HG03025 (cell line): ENCODE measurements at regions not wholly inside any gene's neighbourhood (a gene's known extent, or its start where the extent isn't known, plus 50 kb on each side); places are given as distances from the start of the nearest gene placed in this dataset.
"Not testable (repeated sequence)": the region's sequence is repeated elsewhere in the genome, so short reads cannot be mapped to it uniquely, and the experiment has no call there.

Source experiments
- ATAC-seq: cut with Tn5 transposase; IDR thresholded peaks from one replicate; pipeline ENCODE4 v1.9.1; 2021; ENCODE audit warnings: mild to moderate bottlenecking, moderate library complexity; ENCODE audit not compliant: unreplicated experiment, low FRiP score

DNA sequence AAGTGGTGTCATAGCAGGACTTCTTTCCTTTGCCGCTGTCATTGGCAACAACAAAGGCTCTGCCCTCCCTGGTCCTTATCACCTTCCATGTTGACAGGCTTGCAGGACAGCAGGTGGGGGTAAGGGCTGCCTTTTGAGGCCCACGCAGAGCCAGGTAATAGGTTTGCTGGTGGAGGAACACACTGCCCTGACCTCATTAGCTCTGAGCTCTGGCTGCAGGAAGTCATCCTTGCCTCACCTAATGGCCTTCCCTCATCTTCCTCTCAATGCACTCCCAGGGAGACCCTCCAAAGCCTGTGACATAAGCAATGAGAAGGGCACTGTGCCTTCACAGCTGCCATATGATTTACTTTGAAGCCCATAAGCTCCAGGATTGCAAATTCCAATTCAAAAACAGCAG lies 1205.2 kb upstream of the AUTS2 start:
- no peak for ATAC-seq

DNA sequence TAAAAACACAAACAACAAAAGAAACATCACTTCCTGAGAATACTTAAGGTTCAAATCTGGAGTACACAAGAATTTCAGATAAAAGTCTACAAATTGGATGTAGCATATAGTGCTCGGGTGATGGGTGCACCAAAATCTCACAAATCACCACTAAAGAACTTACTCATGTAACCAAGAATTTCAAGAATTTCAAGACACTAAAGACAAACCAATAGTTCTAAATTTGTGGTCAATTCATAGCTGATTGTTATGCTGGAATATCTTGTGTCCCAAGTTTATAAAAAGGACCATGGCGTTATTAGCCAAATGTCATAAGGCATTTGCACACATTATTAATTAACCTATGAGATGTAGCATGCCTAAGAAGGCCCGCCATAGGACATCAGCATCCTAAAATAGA lies 1204.1 kb upstream of the AUTS2 start:
- no peak for ATAC-seq

DNA sequence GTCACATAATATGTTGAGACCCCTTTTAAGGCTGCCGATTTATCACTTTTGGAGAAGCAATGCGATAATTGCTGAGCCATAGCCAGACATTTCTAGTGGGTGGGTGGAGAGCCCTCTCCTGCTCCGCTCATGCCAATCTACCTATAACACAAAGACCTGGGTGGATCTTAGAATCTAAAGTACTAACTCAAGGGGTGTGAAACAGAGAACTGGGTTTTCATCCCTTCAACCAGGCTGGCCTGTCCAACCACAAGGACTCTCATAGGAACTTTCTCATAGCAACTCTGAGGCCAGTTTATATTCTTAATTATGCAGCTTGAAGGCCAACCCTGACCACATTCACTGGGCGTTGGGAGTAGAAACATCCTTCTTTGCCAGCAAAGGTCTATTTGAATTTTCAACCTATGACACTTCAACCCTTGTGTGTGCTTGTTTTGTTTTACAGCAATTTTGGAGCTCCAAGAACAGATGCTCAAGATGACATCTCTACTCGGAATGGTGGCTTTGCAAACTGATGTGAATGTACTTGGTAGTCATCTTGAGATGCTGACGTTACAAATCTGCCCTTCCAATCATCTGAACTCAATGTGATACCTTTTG lies 1198.2 kb upstream of the AUTS2 start:
- ATAC-seq, result no peak

DNA sequence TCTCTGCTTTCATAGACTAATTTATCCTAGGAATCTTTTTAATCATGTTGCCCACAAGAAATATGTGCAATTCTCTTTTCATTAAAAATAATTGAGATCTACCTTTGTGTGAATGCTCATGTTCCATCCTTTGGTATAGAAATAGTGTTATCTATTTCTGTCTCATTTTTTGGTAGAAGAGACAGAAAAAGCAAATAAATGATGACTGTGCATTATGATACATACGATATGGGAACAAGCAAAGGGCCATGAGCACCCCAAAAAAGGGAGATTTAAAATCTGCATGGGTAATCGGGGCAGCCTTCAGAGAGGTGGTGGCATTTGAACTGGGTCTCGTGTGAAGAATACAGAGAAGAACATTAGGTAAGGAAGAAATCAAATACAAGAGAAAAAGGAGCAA lies 1197.5 kb upstream of the AUTS2 start:
- no peak for ATAC-seq

DNA sequence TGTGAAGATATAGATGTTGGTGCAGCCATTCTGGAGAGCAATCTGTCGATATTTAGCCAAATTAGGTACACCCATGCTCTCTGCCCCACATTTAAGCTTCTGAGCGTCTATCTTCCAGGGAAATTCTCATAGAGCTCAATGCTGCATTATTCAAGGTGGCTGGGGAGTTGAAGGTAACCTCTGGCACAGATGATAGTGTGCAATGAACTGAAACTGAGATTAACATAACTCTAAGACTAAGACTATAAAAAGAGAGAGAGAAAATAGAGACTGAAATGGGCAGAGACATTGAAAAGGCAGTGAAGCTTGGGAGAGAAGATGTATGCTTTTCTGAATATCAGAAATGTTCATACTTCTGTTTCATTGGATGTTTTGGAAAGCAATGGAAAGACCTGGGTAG lies 1197.0 kb upstream of the AUTS2 start:
- no peak for ATAC-seq

DNA sequence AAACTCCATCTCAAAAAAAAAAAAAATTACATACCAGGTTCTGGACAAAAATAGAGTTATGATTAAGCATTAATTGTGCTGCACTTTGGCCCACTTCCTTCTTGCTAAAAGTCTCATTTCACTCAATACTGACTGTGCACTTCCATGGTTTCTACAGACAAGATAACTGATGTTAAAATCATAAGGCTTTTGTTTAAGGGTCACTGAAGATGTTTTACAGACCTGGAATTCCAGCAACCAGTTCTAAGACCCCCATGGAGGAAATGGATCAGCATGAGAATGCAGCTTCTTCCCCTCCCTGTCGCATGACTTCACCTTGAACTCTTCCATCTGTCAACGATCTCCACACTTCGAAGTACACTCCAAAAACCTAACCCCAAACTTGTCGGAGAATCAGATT lies 1191.8 kb upstream of the AUTS2 start:
- ATAC-seq, result no peak

DNA sequence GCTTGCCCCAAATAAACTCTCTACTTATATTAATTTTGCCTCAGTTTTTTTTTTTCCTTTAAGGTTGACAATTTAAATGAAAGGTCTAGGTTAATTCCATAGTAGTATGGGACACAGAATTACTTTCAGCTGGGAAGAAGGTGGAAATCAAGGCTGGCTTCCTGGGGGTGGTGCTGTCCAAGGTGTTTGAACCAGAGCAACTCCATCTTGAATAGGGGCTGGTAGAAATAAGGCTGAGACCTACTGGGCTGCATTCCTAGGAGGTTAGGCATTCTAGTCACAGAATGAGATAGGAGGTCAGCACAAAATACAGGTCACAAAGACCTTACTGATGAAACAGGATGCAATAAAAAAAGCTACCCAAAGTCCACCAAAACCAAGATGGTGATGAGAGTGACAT lies 1190.8 kb upstream of the AUTS2 start:
- ATAC-seq, result no peak

DNA sequence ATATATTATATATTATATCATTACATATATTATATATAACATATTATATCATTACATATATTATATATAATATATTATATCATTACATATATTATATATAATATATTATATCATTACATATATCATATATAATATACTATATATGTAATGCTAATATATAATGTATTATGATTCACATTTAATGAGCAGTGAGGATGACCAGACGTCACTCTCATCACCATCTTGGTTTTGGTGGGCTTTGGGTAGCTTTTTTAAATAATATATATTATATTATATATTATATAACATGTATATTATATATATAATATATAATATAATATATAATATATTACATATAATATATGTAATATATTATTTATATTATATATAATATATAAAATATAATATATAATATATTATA lies 1189.4 kb upstream of the AUTS2 start:
- ATAC-seq, result no peak

DNA sequence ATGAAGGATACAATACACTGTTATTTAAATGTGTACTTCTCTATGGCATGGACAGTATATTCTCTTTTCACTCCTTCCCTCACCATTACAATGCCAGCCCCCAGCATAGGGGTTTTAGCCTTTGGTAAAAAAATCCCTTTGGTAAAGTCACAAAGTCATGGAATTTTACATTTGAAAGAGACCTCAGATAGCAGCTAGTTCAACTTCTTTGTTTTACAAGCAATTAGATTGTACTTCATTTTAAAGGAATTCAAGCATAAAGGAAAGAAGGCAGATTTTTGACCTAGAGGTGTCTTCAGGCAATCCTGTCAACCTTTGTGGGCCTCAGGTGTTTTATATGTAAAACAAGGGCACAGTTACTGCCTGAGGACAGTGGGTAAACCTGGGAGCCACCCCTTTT lies 1188.4 kb upstream of the AUTS2 start:
- ATAC-seq, result no peak

DNA sequence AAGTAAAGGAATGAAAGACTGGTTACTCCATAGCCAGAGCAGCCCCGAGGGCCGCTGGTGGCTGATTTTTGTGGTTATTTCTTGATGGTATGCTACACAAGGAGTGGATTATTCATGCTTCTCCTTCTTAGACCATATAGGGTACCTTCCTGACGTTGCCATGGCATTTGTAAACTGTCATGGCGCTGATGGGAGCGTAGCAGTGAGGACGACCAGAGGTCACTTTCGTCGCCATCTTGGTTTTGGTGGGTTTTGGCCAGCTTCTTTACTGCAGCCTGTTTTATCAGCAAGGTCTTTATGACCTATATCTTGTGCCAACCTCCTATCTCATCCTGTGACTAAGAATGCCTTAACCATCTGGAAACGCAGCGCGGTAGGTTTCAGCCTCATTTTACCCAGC lies 1187.6 kb upstream of the AUTS2 start:
- ATAC-seq, result not testable (repeated sequence)

DNA sequence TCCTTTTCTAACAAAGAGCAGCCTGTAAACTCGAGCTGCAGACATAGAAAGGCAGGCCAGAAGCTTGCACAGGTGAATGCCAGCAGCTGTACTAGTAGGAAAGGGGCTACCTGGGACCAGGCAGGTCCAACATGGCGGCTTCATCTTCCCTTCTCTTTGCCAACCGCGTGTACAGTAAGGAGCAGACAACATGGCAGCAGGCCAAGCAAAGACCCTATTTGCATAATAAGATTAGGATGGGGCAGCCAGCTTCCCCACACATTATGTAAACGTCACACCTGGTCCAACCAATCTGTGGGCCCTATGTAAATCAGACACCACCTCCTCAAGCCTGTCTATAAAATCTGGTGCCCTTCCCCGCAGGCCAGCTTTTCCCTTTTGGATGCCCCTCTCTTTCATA lies 1186.5 kb upstream of the AUTS2 start:
- ATAC-seq, result no peak

DNA sequence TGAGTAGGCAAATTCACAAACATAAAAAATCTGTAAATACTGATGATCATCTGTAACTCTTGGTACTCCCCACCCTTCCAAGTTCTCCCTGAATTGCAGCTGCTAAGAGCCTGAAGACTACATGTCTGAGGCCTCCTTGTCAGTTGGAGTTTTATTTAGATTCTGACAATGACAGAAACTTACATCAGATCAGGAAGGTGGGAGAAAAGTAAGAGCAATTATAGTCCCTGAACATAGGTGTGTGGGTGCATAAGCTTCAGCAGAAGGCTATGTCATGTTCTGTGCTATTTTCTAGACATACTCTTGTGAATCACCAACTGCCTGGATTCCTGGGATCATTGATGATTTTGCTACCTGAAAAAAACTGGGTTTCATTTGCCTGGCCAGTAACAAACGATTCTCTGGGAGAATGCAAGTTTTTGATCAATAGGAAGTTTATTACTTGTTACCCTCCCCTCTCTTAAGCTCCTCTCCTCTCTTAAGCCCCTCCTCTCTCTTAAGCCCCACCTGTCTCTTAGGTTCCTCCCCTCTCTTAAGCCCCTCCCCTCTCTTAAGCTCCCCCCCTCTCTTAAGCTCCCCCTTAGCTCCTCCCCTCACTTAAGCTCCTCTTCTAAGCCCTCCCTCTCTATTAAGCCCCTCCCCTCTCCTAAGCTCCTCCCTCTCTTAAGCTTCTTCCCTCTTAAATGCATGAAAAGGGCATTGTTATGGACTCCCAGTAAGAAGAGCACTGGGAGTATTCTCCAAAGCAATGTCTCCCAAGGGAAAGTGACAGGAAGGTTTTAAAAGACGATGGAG lies 1183.4 kb upstream of the AUTS2 start:
- no peak for ATAC-seq

DNA sequence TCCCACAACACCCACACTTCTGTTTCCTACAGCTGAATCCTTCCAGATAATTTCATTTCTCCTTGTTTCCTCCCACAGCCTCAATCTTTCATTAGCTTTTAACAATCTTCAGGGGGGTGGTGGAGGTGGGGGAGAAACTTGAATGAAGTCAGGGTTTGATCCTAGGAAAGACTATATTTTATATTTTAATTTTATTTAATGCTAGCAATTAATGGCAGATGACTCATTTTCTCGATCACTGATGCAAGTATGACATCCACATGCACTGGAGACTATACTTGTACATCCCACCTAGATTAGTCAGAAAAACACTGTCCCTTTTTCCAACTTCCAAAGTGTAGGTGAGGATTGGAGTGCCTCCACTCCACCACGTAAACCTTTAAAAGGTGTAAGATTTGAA lies 1181.3 kb upstream of the AUTS2 start:
- no peak for ATAC-seq

DNA sequence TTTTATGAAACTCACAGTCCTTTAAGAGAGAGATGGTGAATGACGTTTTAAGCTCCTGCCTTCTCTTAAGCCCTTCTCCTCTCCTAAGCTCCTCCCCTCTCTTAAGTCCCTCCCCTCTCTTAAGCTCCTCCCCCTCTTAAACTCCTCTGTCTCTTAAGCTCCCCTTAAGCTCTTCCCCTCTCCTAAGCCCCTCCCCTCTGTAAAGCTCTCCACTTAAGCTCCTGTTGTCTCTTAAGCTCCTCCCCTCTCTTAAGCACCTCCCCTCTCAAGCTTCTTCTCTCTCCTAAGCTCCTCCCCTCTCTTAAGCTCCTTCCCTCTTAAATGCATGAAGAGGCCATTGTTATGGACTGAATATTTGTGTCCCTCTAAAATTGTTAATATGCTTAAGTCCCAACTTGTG lies 1180.6 kb upstream of the AUTS2 start:
- ATAC-seq, result no peak

DNA sequence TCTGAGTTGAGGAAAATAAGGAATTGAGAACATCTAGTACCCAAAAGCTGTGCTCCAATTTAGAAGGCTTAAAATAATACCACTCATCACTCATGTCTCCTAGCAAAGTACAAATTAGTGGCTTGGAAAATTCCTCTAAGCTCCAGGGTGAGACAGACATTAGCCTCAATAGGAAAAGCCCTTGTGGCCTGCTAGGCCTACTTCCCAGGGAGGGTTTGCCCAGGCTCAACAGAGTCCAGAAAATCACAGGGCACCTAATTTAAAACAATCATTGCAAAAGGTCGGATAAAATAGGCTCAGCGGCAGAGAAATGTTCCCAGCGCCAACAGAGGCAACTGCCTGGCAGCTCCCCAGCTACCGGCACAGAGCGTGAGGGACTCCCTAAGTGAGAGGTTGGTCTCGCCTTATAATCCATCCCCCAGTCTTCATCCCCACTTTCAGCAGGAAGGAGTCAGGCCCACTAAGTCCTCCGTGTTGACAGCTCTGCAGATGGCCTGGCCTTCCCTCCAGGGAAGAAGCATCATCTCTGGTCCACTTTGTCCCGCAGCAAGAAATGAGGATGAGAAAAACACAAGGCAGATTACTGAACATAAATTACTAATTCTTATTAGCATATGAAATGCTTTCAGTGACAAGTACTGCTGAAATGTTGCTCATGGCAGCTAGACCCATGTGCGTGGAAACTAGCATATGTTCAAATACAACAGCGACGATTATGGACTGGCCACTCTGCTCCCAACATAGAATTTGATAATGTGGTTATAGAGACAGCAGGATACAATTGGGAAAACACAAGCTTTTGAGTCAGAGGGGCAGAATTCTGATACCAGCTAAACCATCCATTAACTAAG lies 1177.7 kb upstream of the AUTS2 start:
- ATAC-seq, result no peak

DNA sequence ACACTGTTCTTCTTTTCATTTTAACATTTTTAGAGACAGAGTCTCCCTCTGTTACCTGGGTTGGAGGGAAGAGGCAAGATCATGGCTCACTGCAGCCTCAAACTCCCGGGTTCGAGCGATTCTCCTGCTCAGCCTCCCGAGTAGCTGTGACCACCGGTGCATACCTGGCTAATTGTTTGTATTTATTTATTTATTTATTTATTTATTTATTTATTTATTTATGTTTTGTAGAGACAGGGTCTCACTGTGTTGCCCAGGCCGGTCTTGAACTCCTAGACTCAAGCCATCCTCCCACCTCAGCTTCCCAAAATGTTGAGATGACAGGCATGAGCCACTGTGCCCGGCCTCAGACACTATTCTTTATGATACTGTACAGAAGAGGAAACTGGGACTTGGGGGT lies 1176.6 kb upstream of the AUTS2 start:
- no peak for ATAC-seq

DNA sequence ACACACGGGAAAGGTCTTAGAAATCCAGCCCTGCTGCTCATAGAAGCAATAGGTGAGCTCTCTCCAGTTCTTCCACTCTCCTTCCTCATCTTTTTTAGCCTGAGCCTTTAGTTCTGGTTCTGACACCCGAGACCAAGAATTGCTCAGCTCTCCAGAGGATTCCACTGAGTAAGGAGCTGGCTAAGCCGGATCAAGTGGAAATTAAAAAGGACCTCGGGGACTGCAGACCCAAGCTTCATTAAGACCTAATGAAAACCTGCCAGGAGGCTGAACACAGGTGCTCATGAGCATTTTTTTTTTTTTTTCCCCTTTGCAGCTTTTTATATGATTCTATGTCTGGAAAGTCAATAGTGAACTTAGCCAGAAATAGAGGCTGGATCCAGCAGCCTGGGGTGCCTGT lies 1176.0 kb upstream of the AUTS2 start:
- ATAC-seq, result no peak

DNA sequence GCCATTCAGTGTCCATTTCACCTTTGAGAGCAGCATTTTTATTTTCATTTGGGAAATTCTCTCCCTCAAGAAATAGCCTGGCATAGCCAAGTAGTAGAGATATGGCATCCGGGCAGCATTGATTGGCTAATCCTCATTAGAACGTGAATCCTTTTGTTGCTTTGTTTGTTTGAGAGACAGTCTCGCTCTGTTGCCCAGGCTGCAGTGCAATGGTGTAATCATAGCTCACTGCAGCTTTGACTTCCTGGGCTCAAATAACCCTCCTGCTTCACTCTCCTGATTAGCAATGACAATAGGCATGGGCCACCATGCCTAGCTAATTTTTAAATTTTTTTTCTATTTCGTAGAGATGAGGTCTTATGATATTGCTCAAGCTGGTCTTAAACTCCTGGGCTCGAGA lies 1174.9 kb upstream of the AUTS2 start:
- no peak for ATAC-seq

DNA sequence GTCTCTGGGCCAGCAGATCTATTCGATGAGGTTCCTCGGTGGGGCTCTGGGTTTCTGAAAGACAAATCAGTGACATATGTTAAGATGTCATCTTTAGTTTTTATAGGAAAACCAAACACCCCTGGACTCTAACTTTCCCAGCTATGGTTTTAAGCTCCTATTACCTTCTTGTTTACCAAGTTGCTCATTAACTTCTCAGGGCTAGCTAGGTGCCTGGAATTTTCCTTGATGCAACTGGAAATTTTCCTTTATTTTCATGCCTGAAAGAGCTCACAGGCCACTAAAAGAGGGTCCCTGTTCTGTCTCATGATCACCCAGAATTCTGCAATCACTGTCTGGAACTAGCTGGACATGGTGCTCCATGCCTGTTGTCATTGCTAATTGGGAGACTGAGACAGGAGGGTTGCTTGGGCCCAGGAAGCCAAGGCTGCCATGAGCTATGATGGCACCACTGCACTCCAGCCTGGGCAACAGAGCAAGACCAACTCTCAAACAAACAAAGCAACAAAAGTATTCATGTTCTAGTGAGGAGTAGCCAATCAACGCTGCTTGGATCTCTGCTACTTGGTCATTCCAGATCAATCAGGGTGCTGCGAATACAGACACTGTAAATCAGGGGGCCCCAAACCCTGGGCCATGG lies 1173.5 kb upstream of the AUTS2 start:
- no peak for ATAC-seq

DNA sequence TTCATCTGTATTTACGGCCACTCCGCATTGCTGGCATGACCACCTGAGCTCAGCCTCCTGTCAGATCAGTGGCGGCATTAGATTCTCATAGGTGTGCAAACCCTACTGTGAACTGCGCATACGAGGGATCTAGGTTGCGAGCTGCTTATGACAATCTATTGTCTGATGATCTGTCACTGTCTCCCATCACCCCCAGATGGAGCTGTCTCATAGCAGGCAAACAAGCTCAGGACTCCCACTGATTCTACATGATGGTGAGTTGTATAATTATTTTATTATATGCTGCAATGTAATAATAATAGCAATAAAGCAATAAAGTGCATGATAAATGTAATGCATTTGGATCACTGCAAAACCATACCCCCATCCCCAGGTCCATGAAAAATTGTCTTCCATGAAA lies 1172.9 kb upstream of the AUTS2 start:
- no peak for ATAC-seq
